HG03108 (cell line): ENCODE measurements at regions not wholly inside any gene's neighbourhood (a gene's known extent, or its start where the extent isn't known, plus 50 kb on each side); places are given as distances from the start of the nearest gene placed in this dataset.
"Not testable (repeated sequence)": the region's sequence is repeated elsewhere in the genome, so short reads cannot be mapped to it uniquely, and the experiment has no call there.

Source experiments
- ATAC-seq: cut with Tn5 transposase; IDR thresholded peaks from one replicate; pipeline ENCODE4 v1.9.1; 2021; ENCODE audit warnings: moderate library complexity; ENCODE audit not compliant: unreplicated experiment

GRCh38 chr9:106085479-106085878, 391.1 kb downstream of the TMEM38B start:
- ATAC-seq: no peak

GRCh38 chr9:106092083-106092482, 397.7 kb downstream of the TMEM38B start:
- ATAC-seq: no peak

- ATAC-seq: no peak
Observed at GRCh38 chr9:106102821-106103220, 408.5 kb downstream of the TMEM38B start.

- peak; percentile 63 for ATAC-seq
Observed at GRCh38 chr9:106104887-106105286, 410.5 kb downstream of the TMEM38B start.

GRCh38 chr9:106106396-106106795, 412.1 kb downstream of the TMEM38B start:
- ATAC-seq: no peak

GRCh38 chr9:106107716-106108115, 413.4 kb downstream of the TMEM38B start:
- no peak for ATAC-seq

GRCh38 chr9:106109706-106110105, 415.4 kb downstream of the TMEM38B start:
- ATAC-seq: not testable (repeated sequence)

- ATAC-seq: no peak
Observed at GRCh38 chr9:106110483-106110882, 416.1 kb downstream of the TMEM38B start.

- no peak for ATAC-seq
Observed at GRCh38 chr9:106111039-106111730, 416.8 kb downstream of the TMEM38B start.

- ATAC-seq: no peak
Observed at GRCh38 chr9:106112935-106113334, 418.6 kb downstream of the TMEM38B start.

GRCh38 chr9:106119176-106119575, 424.8 kb downstream of the TMEM38B start:
- ATAC-seq: no peak

- ATAC-seq: no peak
Observed at GRCh38 chr9:106120071-106120470, 425.7 kb downstream of the TMEM38B start.

- no peak for ATAC-seq
Observed at GRCh38 chr9:106127776-106128175, 433.4 kb downstream of the TMEM38B start.

GRCh38 chr9:106130374-106130773, 436.0 kb downstream of the TMEM38B start:
- ATAC-seq: no peak

- ATAC-seq: no peak
Observed at GRCh38 chr9:106143781-106144180, 449.4 kb downstream of the TMEM38B start.

GRCh38 chr9:106146066-106146840, 451.9 kb downstream of the TMEM38B start:
- no peak for ATAC-seq

- no peak for ATAC-seq
Observed at GRCh38 chr9:106146886-106147285, 452.5 kb downstream of the TMEM38B start.

GRCh38 chr9:106149956-106150355, 455.6 kb downstream of the TMEM38B start:
- no peak for ATAC-seq

- ATAC-seq: no peak
Observed at GRCh38 chr9:106156465-106156864, 462.1 kb downstream of the TMEM38B start.

GRCh38 chr9:106172265-106172664, 477.9 kb downstream of the TMEM38B start:
- ATAC-seq: no peak

GRCh38 chr9:106174346-106174745, 480.0 kb downstream of the TMEM38B start:
- no peak for ATAC-seq

GRCh38 chr9:106177216-106177615, 482.9 kb downstream of the TMEM38B start:
- ATAC-seq: no peak
